NCI-H1092 treated with DMSO at 0.1 percent for 48 hours (cell line): ENCODE measurements at regions not wholly inside any gene's neighbourhood (a gene's known extent, or its start where the extent isn't known, plus 50 kb on each side); places are given as distances from the start of the nearest gene placed in this dataset.

Experiments used
- DNase-seq: peaks from one replicate; lab custom pipeline; 2025; lab: John Stamatoyannopoulos, UW

- DNase-seq = no peak
Measured at GRCh38 chr5:141778206-141778605, 96.2 kb upstream of the ARAP3 start.

- no peak for DNase-seq
Measured at GRCh38 chr5:141777711-141778110, 95.7 kb upstream of the ARAP3 start.

- DNase-seq = no peak
Measured at GRCh38 chr5:141777130-141777529, 95.1 kb upstream of the ARAP3 start.

GRCh38 chr5:141773779-141774562 lies 91.9 kb upstream of the ARAP3 start:
- no peak for DNase-seq

GRCh38 chr5:141772281-141772680 lies 90.3 kb upstream of the ARAP3 start:
- DNase-seq = no peak

GRCh38 chr5:141771562-141771961 lies 89.5 kb upstream of the ARAP3 start:
- DNase-seq = no peak

- DNase-seq = no peak
Measured at GRCh38 chr5:141771031-141771430, 89.0 kb upstream of the ARAP3 start.

GRCh38 chr5:141769671-141770070 lies 87.6 kb upstream of the ARAP3 start:
- no peak for DNase-seq

GRCh38 chr5:141767671-141768070 lies 85.6 kb upstream of the ARAP3 start:
- no peak for DNase-seq

- DNase-seq = no peak
Measured at GRCh38 chr5:141765896-141766551, 84.0 kb upstream of the ARAP3 start.

- DNase-seq = no peak
Measured at GRCh38 chr5:141763541-141763940, 81.5 kb upstream of the ARAP3 start.

- no peak for DNase-seq
Measured at GRCh38 chr5:141762790-141763368, 80.8 kb upstream of the ARAP3 start.

- no peak for DNase-seq
Measured at GRCh38 chr5:141762316-141762715, 80.3 kb upstream of the ARAP3 start.

- DNase-seq = no peak
Measured at GRCh38 chr5:141760753-141761152, 78.7 kb upstream of the ARAP3 start.

GRCh38 chr5:141760193-141760592 lies 78.2 kb upstream of the ARAP3 start:
- no peak for DNase-seq

GRCh38 chr5:141758310-141758998 lies 76.4 kb upstream of the ARAP3 start:
- no peak for DNase-seq

GRCh38 chr5:141757402-141757801 lies 75.4 kb upstream of the ARAP3 start:
- peak; percentile 10 for DNase-seq

GRCh38 chr5:141756196-141756595 lies 74.2 kb upstream of the ARAP3 start:
- DNase-seq = no peak

GRCh38 chr5:141753971-141754713 lies 72.1 kb upstream of the ARAP3 start:
- no peak for DNase-seq

- no peak for DNase-seq
Measured at GRCh38 chr5:141753143-141753970, 71.3 kb upstream of the ARAP3 start.
